DND-41 (cell line): ENCODE measurements at regions not wholly inside any gene's neighbourhood (a gene's known extent, or its start where the extent isn't known, plus 50 kb on each side); places are given as distances from the start of the nearest gene placed in this dataset.

Experiments
- CTCF ChIP-seq: IDR thresholded peaks from 2 replicates; pipeline ENCODE4 v1.5.1; 2012; ENCODE audit warnings: borderline replicate concordance, low read length, moderate library complexity, mild to moderate bottlenecking; ENCODE audit not compliant: poor library complexity, severe bottlenecking; ENCODE audit errors: extremely low read depth
- EZH2 ChIP-seq: IDR thresholded peaks from 3 replicates; pipeline ENCODE4 v1.6.1; 2012; ENCODE audit warnings: borderline replicate concordance, low read depth, mild to moderate bottlenecking, moderate library complexity, low read length, inconsistent platforms; ENCODE audit not compliant: severe bottlenecking

DNA sequence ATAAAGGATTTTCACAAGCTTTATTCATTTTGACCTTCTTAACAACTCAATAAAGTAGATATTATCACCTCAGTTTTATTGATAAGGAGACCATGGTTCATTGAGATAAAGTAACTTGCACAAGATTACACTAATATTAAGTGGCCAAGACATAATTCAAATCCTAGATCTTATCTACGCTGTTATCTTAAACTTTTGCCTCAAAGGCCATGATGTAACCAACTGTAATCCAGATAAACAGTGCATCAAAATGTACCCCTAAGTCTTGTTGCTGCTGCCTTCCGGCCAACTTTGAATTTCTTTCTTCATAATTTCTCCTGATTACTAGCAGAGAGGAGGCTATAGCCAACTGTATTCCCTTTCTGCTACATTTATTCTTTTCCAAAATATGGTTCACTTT is 1094.8 kb upstream of the PIK3C3 start:
- no peak for TF ChIP-seq EZH2
- no peak for TF ChIP-seq CTCF
